ENCODE measurements at regions not wholly inside any gene's neighbourhood (a gene's known extent, or its start where the extent isn't known, plus 50 kb on each side); places are given as distances from the start of the nearest gene placed in this dataset.
"Not testable (repeated sequence)": the region's sequence is repeated elsewhere in the genome, so short reads cannot be mapped to it uniquely, and the experiment has no call there.

GRCh38 chr5:93682471-93683404, 58.7 kb downstream of the POU5F2 start:
- H3K27ac ChIP-seq; H3K27me3 ChIP-seq; H3K4me3 ChIP-seq; DNase-seq (ENCODE audit: low spot score in 2 of 2); H3K4me1 ChIP-seq; H3K36me3 ChIP-seq; H3K9me3 ChIP-seq: not testable (repeated sequence)
- 74 to 78% methylated on average over 8 of the region's 8 CpGs for WGBS, 2 donors

GRCh38 chr5:93681432-93681831, 60.0 kb downstream of the POU5F2 start:
- no peaks in the 10 kb centered on the region for H3K36me3 ChIP-seq
- H3K9me3 ChIP-seq, result no peaks in the 10 kb centered on the region
- H3K27ac ChIP-seq, result peak overlapping the region in 1 of 4 donors; percentile 1
- WGBS, 2 donors, result 48 to 62% methylated on average over 3 of the region's 3 CpGs
- no peak overlapping the region for H3K4me3 ChIP-seq
- peaks cover 0 to 20% (median 9%) of the 10 kb centered on the region in 4 donors for H3K4me1 ChIP-seq
- TF ChIP-seq POLR2A (IDR thresholded peaks at IDR 0.05), result no peak
- TF ChIP-seq CTCF (IDR thresholded peaks at IDR 0.05), result peak in 1 of 5 experiments; percentile 9
- no peaks in the 10 kb centered on the region for H3K27me3 ChIP-seq
- no peak for DNase-seq (ENCODE audit: low spot score in 2 of 2)

GRCh38 chr5:93677359-93677891, 64.0 kb downstream of the POU5F2 start:
- no peaks in the 10 kb centered on the region for H3K9me3 ChIP-seq
- H3K4me3 ChIP-seq, result no peak overlapping the region
- no peaks in the 10 kb centered on the region for H3K36me3 ChIP-seq
- H3K27ac ChIP-seq, result peak overlapping the region in 3 of 4 donors; percentile 13 to 79 (median 72)
- 20 to 25% methylated on average over 7 of the region's 7 CpGs for WGBS, 2 donors
- DNase-seq (ENCODE audit: low spot score in 2 of 2), result peak; percentile 21 to 31
- peaks cover 0 to 49% (median 21%) of the 10 kb centered on the region in 4 donors for H3K4me1 ChIP-seq
- H3K27me3 ChIP-seq, result no peaks in the 10 kb centered on the region
- TF ChIP-seq POLR2A (IDR thresholded peaks at IDR 0.05), result no peak
- TF ChIP-seq CTCF (IDR thresholded peaks at IDR 0.05), result no peak
- TF ChIP-seq EP300 (IDR thresholded peaks at IDR 0.05), result peak in 1 of 2 donors; percentile 78

- WGBS, 2 donors, result 29 to 37% methylated on average over 5 of the region's 5 CpGs
- DNase-seq (ENCODE audit: low spot score in 2 of 2), result no peak
- peak overlapping the region in 3 of 4 donors; percentile 13 to 79 (median 72) for H3K27ac ChIP-seq
- TF ChIP-seq EP300 (IDR thresholded peaks at IDR 0.05) (no peak), POLR2A (IDR thresholded peaks at IDR 0.05) (no peak), CTCF (IDR thresholded peaks at IDR 0.05) (no peak)
- peaks cover 0 to 48% (median 21%) of the 10 kb centered on the region in 4 donors for H3K4me1 ChIP-seq
- no peak overlapping the region for H3K4me3 ChIP-seq
- no peaks in the 10 kb centered on the region for H3K36me3 ChIP-seq
- H3K27me3 ChIP-seq, result no peaks in the 10 kb centered on the region
- no peaks in the 10 kb centered on the region for H3K9me3 ChIP-seq
These were observed 64.7 kb downstream of the POU5F2 start for GRCh38 chr5:93676704-93677103.

GRCh38 chr5:93675460-93676450, 65.6 kb downstream of the POU5F2 start:
- Histone ChIP-seq H3K4me3 (no peak overlapping the region), H3K9me3 (no peaks in the 10 kb centered on the region), H3K27me3 (no peaks in the 10 kb centered on the region), H3K36me3 (no peaks in the 10 kb centered on the region), H3K4me1 (peaks cover 0 to 46% (median 21%) of the 10 kb centered on the region in 4 donors), H3K27ac (peak overlapping the region in 2 of 4 donors; percentile 72 to 79)
- no peak for DNase-seq (ENCODE audit: low spot score in 2 of 2)
- TF ChIP-seq POLR2A (IDR thresholded peaks at IDR 0.05) (no peak), EP300 (IDR thresholded peaks at IDR 0.05) (no peak)
- 47 to 51% methylated on average over 1 of the region's 1 CpG for WGBS, 2 donors
